Gastroesophageal sphincter (tissue), 3 donors: ENCODE measurements at regions not wholly inside any gene's neighbourhood (a gene's known extent, or its start where the extent isn't known, plus 50 kb on each side); places are given as distances from the start of the nearest gene placed in this dataset.

Experiments
- CTCF ChIP-seq, 4 experiments: fragments of 200-600 bp in 2 of 4; fragments of 450-650 bp in 2 of 4; sonication (generic) in 1 of 4; IDR thresholded peaks; one replicate each; pipeline ENCODE4 v1.5.1; 2017 to 2019; ENCODE audit warnings: antibody characterized with exemption in 4 of 4, mild to moderate bottlenecking in 2 of 4, moderate library complexity in 2 of 4
- EP300 ChIP-seq: sonication (generic); formaldehyde crosslinking; IDR thresholded peaks from one replicate; pipeline ENCODE4 v1.6.1; 2017; ENCODE audit warnings: antibody characterized with exemption, mild to moderate bottlenecking
- POLR2A ChIP-seq, 2 donors: fragments of 450-650 bp; IDR thresholded peaks; one replicate each; pipeline ENCODE4 v1.6.1; 2017; ENCODE audit warnings: antibody characterized with exemption in 2 of 2, mild to moderate bottlenecking in 2 of 2, moderate library complexity in 1 of 2
- POLR2AphosphoS5 ChIP-seq: sonication (generic); formaldehyde crosslinking; IDR thresholded peaks from one replicate; pipeline ENCODE4 v1.6.1; 2017; ENCODE audit warnings: antibody characterized with exemption

GRCh38 chr5:77893225-77893860 lies 117.2 kb upstream of the TBCA start:
- TF ChIP-seq CTCF (IDR thresholded peaks at IDR 0.05) (no peak), POLR2A (IDR thresholded peaks at IDR 0.05) (no peak), EP300 (no peak), POLR2AphosphoS5 (peak; percentile 6)
